GM21717 (cell line): ENCODE measurements at regions not wholly inside any gene's neighbourhood (a gene's known extent, or its start where the extent isn't known, plus 50 kb on each side); places are given as distances from the start of the nearest gene placed in this dataset.

Experiments used
- ATAC-seq: cut with Tn5 transposase; IDR thresholded peaks from one replicate; pipeline ENCODE4 v1.9.1; 2021; ENCODE audit warnings: mild to moderate bottlenecking, moderate library complexity; ENCODE audit not compliant: unreplicated experiment

DNA sequence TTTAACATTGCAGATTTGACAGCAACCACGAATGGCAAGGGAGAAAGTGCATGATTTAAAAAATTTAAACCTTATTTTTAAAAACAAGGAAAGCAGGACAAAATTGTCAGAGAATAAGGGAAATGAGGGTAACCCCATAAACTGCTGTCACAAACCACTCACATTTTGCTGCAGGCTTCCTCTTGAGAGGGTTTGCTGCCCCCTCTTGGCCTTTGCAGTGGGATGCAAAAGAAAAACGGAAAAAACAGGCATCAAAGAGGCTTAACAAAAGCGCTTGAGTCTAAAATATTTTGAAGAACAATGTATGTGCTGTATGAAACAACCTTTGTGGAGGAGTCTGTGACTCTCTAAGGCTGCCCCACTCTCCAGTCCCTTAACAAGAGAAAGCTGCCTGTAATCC is 91.6 kb downstream of the TMX3 start:
- peak; percentile 73 for ATAC-seq

DNA sequence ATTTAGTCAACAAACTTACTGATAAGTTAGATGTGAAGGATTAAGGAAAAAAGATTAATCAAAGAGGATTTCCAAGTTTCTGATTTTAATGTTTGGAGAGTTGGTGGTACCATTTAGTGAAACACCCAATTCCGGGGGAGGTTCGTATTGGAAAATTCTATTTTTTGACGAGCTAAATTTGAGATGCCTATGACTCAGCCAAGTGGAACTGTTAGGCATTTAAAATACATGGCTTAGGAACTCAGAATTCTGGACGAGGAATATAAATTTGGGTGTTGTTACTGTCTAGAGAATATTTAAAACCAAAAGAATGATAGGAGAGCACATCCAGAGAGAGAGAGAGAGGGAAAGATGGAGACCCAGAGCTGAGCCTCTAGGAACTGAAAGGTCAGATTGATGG is 103.6 kb downstream of the TMX3 start:
- no peak for ATAC-seq

DNA sequence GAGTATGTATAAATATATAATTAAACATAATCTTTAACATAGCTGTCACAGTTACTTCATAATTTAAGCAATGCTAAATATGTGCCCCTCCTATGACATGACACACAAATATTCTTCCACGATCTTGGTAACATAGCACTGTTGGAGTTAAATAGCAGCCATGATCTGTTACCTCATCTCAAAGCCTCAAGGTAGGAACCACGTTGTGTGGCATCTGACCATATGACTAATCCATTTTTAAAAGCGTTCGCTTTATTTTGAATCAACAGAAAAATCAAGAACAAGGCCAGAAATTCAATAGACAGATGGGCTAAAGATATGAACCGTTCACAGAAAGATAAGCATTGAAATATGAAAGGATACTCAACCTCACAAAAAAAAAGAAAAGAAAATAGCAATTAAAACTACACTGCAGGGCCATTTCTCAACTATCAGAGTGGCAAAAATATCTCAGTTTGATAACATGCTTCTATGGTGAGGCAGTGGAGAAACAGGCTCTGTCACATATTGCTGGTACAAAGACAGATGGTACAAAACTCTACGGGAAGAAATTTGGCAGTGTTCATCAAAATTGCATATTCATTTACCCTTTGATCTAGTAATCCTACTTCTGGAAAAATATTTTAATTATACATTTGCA is 105.9 kb downstream of the TMX3 start:
- ATAC-seq = no peak

DNA sequence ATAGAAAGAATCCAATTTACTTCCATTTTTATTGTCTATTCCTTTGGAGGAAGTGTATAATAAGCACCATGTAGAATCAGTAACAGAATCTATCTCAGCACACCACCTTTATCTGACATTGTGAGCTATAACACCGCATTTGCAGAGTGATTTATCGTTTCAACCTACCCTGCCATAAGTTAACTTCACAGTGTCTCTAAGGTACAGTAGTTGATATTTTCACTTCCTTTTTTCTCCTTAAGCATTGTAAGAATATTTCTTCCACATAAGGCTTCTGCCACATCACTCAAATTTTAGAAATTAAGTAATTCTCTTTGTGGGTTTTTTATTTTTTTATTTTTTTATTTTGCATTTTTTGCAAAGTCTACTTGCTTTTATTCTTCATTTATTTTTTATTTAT is 107.1 kb downstream of the TMX3 start:
- no peak for ATAC-seq

DNA sequence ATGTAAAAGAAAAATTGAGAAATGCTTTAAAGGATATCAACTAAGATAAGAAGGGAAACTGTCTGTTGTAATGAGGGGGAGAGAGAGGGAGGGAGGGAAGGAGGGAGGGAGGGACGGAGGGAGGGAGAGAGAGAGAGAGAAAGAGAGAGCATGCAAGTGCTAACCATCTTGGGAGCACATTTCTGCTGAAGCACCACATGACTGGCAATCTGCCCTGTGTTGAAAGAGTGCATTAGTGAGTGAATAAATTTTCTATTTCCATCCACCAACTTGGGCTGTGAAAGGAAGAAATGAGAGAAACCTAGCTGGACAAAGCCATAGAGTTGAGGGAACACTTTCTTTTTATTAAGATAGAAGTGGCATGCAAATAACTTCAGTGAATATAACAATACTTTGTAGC is 110.7 kb downstream of the TMX3 start:
- ATAC-seq = no peak

DNA sequence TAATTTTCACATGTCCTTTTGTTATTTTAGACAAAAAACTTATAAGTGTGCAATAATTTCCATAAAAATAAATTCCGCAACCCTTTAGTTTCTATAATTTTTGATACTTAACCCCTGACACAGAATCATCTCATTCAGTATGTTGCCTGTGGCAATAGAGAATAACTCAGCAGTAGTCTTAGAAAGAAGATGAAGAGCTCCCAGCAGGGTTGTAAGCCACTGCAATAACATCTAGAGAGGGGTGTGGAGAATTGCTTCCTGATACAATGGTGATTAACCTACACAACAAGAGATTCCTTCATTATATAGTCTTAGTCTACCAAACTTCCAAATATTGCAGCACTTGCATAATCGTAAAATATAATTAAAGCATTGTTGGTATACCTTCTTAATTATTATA is 118.9 kb downstream of the TMX3 start:
- no peak for ATAC-seq

DNA sequence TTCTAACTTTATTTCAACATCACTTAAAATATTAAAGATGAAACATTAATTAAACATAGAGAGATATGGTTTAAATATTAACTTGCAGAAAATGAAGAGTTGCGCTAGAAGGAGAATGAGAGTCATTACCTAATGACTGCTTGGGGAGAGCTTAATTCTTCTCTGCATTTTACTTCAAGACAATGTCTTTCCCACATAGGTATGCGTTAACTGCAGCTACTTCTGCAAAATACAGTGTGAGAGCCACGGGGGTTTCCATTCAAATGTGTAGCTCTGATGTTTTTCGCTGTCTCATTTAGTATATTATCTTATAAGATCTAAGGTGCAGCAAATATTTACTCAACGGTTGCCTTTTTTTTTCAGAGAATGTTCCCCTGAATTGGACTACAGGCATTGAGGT is 126.7 kb downstream of the TMX3 start:
- ATAC-seq = no peak

DNA sequence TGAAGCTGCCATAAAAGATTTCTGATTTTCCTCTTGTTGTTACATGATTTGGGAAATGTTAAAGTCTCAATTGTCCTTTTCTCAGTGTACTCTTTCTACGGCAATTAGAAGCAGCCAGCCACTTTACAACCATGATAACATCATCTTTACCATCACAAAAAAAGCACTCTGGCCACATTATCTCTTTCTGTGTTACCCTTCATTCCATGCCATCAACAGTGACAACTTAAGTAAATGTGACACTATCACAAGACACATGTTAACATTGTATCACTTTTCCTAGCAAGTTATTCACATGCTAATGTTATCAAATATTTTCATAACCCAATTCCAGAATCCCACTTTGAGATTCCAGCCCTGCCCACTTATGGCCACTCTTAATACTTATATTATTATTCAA is 131.2 kb downstream of the TMX3 start:
- no peak for ATAC-seq

DNA sequence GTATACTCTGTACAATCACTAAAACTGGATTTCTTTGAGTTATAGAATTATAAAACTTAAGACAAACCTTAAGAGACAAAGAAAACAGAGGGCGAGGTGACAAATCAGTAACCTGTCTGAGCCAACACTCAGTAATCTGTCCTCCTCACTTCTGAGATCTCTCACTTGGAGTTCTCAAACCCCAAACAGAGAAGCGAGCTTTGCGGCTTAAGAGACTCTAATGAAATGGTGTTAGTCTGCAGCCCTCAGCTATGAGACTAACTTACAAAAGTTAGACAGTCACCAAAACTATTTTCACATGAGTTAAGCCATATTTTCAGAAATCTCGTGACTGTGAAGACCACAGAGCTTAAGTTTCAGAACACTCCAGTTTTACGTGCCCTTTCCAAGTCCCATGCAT is 140.6 kb downstream of the TMX3 start:
- no peak for ATAC-seq

DNA sequence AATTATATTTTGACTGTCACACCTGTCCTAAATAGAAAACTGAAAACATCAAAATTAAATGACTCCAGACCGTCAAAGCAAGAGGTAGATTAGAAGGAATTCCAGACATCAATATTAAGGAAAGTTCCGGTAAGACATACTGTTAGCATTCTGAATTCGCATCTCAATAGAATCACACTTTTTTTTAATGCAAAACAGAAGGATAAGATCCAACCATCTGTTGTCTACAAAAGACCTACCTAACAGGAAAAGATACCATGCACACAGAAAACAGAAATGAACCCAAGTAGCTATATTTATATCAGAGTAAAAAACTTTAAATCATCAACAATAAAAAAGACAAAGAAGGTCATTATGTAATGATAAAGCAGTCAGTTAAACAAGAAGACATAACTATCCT is 145.0 kb downstream of the TMX3 start:
- no peak for ATAC-seq

DNA sequence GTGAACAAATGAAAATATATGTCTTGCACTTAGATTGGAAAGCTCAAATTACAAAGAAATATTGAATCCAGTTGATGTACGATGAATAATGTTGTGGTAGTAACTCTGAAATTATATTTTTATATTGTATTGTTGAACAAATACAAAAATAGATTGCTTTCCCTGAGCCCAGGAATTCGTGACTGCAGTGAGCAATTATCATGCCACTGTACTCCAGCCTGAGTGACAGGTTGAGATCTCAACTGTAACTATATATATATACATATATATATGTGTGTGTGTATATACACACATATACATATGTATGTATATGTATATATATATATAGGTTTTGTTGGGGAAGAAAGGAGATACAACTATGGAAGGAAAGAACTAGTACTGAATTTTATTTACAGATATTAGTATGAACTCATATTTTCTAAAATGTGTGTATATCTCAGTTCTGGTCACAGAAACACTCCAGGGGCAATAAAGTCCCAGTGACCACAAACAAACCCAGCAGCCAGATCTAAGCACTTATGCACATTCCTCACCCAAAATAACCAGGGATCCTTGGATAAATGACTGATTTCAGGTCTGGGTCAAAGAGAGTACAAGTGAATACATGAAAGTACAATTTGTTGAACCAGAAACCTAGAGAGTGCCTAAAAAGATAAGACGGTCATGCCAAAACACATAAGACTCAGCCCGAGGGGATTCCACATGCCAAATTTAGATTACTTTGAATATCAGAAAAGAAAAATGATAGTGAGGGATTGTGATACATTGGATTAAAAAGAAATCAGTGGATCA is 146.3 kb downstream of the TMX3 start:
- ATAC-seq = no peak

DNA sequence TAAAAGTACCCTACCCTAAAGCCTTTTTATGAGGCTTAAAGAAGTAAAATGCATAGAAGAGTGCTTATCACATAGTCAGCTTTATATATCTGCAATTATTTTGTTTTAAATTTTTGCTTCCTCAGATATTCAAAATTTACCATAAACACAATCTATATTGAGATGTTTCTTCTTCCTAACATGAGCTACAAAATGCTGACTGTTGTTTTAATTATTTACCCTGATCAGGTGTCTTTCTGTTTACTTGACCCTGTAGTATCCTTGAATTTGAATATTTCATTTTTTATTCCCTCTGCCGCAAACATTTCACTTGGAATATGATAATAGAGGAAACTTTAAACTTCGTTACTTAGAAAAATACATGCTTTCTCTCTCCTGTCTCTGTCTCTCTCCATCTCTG is 147.9 kb downstream of the TMX3 start:
- no peak for ATAC-seq

DNA sequence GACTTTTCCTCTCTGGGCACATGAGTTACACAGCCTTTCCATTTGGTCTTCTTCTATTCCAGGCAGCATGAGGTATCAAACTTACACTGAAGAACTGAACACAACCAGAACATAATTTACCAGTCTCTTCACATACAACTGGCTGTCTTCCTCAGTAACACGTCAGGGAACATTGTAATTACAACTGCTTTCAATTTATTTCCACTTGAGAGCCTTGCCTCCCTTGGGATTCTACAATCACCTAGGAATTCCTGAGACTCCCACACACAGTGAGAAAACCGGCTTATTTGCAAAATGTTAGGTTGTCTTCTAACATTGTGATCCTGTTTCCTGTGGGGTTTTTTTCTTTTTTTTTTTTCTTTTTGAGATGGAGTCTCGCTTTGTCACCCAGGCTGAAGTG is 149.9 kb downstream of the TMX3 start:
- no peak for ATAC-seq

DNA sequence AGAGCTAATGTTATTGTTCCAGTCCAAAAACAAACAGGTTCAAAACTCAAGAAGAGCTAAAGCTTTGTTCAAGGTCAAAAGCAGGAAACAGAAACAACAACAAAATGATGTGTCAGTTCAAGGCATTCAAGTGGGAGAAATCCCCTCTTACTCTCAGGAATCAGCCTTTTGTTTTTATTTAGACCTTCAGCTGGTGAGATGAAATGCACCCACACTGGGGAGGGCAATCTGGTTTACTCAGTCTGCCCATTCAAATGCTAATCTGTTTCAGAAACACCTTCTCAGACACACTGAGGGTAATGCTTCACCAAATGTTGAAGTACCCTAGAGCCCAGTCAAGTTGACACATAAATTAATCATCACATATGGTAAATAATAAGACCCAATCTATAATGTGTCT is 150.6 kb downstream of the TMX3 start:
- ATAC-seq = no peak

DNA sequence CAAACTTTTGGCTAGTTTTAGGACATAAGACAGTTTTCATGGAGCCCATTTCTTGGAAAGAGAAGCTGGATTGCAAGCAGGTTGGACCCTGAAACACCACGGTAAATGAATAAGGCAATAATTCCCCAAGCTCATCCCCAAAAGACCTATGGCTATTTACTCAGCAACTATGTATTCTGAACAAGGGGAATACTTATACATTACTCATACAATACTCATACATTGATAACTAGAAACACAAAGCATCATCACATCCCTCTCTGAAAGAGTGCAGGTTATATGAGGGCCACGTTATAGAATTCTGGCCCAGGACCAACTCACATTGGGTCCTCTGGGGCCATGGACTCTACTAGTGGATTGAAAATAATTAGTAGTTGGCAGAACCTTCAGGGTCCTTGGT is 154.8 kb downstream of the TMX3 start:
- no peak for ATAC-seq

DNA sequence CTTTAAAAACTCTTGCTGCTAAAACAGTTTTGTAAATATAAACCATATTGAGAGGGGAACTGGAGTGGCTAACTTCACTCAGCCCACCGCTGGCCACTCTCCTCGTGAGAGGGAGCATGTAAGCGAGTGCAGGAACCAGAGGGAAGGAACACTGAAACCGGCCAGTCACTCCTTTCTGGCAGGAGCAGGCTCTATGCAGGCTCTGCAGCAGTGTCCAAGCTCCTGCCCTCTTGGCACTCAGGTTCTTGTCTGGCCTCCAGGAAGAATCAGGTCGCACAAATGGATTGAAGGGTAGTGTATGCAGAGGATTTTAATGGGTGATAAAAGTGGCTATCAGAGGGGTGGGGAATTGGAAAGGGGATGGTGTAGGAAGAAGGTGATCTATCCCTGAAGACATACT is 157.7 kb downstream of the TMX3 start:
- no peak for ATAC-seq

DNA sequence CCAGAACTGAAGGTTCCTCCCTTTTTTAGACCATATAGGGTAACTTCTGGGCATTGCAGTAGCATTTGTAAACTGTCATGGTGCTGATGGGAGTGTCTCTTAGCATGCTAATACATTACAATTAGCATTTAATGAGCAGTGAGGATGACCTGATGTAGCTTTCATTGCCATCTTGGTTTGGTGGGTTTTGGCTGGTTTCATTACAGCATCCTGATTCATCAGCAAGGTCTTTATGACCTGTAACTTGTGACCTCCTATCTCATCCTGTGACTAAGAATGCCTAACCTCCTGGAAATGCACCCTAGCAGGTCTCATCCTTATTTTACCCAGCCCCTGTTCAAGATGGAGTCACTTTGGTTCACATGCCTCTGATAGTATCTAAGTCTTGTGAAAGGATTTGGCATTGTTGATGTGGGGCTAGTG is 159.0 kb downstream of the TMX3 start:
- ATAC-seq = no peak

DNA sequence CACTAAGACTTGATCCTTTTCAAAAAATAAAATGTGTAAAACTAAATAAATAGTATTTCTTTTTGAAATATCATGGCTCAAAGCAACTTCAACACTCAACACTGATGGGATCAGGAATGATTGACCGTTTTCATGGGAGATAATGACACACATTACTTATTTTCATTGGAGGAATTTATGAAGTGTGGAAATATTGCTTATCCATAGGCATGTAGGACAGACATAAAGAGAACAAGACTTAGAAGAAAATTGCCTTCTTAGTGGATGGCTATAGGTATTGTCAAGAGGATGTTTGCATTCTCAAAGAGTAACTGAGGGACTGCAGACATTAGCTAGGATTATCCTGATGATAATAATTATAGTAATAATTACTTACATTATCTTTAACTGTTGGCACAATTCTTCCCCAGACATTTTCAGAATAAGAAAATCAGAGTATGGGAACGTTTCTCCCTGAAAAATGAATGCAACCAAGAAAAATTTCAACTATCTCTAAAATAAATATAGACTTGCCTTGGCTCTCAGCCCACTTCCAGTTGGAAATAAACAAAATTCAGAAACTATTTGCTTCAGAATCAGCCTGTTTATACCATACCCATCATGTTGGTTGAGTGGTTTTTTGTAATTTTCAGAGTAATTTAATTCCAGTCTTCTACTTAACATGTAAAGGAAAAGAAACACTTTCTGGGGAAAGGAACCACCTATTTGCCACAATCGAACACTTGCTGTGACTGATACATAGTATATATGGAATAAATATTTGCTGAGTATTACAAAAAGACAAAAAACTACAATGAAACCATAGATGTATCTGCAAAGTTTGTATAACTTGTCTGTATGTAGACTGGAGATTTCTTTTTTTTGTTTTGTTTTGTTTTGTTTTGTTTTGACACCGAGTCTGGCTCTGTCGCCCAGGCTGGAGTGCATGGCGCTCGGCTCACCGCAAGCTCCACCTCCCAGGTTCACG is 165.7 kb downstream of the TMX3 start:
- ATAC-seq = no peak

DNA sequence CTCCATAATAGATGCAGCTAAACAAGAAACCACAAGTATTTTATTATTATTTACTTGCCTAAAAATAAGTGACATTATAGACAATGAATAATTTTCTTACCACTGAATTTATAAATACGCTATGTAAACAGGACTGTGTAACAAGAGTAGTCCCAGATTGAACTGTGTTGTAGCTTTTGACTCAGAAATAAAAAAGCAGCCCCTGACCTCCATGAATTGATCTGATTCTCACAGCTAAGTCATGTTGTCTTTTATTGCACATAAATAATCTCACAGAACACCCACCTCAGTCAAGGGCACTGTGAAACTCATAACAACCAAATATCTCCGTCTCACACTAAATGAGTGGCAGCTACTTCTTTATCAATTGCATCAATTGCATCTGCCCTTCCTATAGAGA is 171.6 kb downstream of the TMX3 start:
- no peak for ATAC-seq

DNA sequence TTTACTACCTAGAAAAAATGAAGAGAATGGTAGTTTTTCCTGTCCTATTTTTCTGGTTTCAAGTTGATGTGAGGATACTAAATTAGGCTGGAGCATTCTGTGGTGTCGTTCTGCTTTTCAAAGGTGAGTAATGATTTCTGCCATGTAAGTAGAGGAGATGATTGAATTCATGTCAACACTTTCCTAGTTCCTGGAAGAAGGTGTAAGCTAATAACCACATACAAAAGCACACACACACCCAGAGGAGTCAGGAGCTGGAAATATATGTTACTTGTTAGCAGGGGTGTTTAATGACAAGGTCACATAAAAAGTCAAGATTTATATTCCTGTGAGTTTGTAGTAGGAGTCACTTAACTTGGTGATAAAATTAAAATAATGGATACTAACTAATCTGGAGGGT is 172.1 kb downstream of the TMX3 start:
- no peak for ATAC-seq

DNA sequence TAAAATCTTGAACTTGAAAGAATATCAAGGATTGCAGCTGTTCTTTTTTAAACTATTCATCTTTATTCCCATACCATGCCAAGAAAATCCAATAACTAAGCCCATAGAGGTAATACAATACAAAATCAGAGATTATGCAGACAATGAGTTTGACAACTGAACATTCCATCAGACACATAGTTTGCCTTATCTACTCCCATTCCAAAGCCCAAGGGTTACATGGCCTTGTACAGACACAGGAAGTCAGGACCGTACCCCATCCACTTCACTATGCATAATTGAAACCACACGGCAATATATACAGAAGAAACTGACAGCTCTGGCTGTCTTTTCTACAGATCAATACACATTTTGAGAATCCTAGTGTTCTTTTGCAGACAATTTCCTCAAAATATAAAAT is 181.3 kb downstream of the TMX3 start:
- ATAC-seq = no peak
